Gastrocnemius medialis (tissue), 4 donors: ENCODE measurements at regions not wholly inside any gene's neighbourhood (a gene's known extent, or its start where the extent isn't known, plus 50 kb on each side); places are given as distances from the start of the nearest gene placed in this dataset.

Experiments
- ATAC-seq, 2 donors: fragments of 150-250 bp; one replicate each; pipeline ENCODE4 v1.9.1; 2016
- DNase-seq, 2 donors: peaks; one replicate each; pipeline ENCODE4 v3.0.0-alpha.2; 2019
- H3K27ac ChIP-seq, 4 donors: fragments of 200-600 bp; sonication (generic); 1 replicate in 1 of 4; 2 replicates in 3 of 4; pipeline ENCODE4 v1.5.1; 2016 to 2018; ENCODE audit warnings: mild to moderate bottlenecking in 2 of 4, moderate library complexity in 1 of 4
- H3K27me3 ChIP-seq, 3 donors: fragments of 200-600 bp; sonication (generic) in 2 of 3; 1 replicate in 1 of 3; 2 replicates in 2 of 3; pipeline versions ENCODE4 v1.5.1 to v1.6.0; 2016 to 2019; ENCODE audit warnings: mild to moderate bottlenecking in 1 of 3, moderate library complexity in 1 of 3
- H3K36me3 ChIP-seq, 2 donors: fragments of 200-600 bp; sonication (generic) in 1 of 2; one replicate each; pipeline ENCODE4 v1.5.1; 2017 to 2018
- H3K4me1 ChIP-seq, 2 donors: fragments of 200-600 bp; sonication (generic) in 1 of 2; one replicate each; pipeline ENCODE4 v1.5.1; 2016 to 2017; ENCODE audit warnings: mild to moderate bottlenecking in 2 of 2
- H3K4me3 ChIP-seq, 4 donors: fragments of 200-600 bp; sonication (generic) in 3 of 4; 1 replicate in 1 of 4; 2 replicates in 3 of 4; pipeline ENCODE4 v1.5.1; 2016 to 2019; ENCODE audit warnings: mild to moderate bottlenecking in 2 of 4
- H3K9me3 ChIP-seq, 3 donors: fragments of 200-600 bp; sonication (generic) in 2 of 3; 1 replicate in 1 of 3; 2 replicates in 2 of 3; pipeline ENCODE4 v1.5.1; 2016 to 2019
- CTCF ChIP-seq, 5 experiments: fragments of 450-650 bp in 3 of 5; fragments of 200-600 bp in 2 of 5; sonication (generic) in 2 of 5; IDR thresholded peaks in 4 of 5; conservative IDR thresholded peaks in 1 of 5; 1 replicate in 4 of 5; 2 replicates in 1 of 5; pipeline ENCODE4 v1.5.1; 2016 to 2019; ENCODE audit warnings: antibody characterized with exemption in 5 of 5, mild to moderate bottlenecking in 3 of 5, moderate library complexity in 3 of 5
- POLR2A ChIP-seq, 2 donors: fragments of 450-650 bp; IDR thresholded peaks; one replicate each; pipeline ENCODE4 v1.6.1; 2017; ENCODE audit warnings: antibody characterized with exemption in 2 of 2, mild to moderate bottlenecking in 2 of 2, moderate library complexity in 2 of 2
- in situ Hi-C, 4 donors: fragments of 200-750 bp; cut with MboI; loops; one replicate each; pipeline versions ENCODE4 v1.15.0 to v1.8.0; 2017; ENCODE audit warnings: low sequenced_read_pairs in 4 of 4
- intact Hi-C: fragments of 100-400 bp; cut with DNase I; formaldehyde crosslinking; loops from one replicate; pipeline ENCODE4 v1.15.1; 2023; ENCODE audit warnings: low total_unique reads

GRCh38 chr5:88659529-88660263 lies 223.3 kb downstream of the MEF2C start:
- ATAC-seq: no peak
- H3K4me1 ChIP-seq: peaks cover 7 to 8% of the 10 kb centered on the region in 2 donors
- no peak for TF ChIP-seq POLR2A (IDR thresholded peaks at IDR 0.05)
- no peak for TF ChIP-seq CTCF (IDR thresholded peaks at IDR 0.05 in 4 of 5, conservative IDR thresholded peaks at IDR 0.05 in 1 of 5)
- DNase-seq: no peak
- peaks cover 85 to 97% (median 90%) of the 10 kb centered on the region in 3 donors for H3K27me3 ChIP-seq
- no peak overlapping the region for H3K27ac ChIP-seq
- no peaks in the 10 kb centered on the region for H3K9me3 ChIP-seq
- no peak overlapping the region for H3K4me3 ChIP-seq
- in situ Hi-C loops: no loop called here
- H3K36me3 ChIP-seq: no peaks in the 10 kb centered on the region
- intact Hi-C loops: loop anchor here (5.0 to 10.0 kb wide), 2 partner anchors 517 to 755 kb away; no protein-coding TSS in a partner anchor

GRCh38 chr5:88658886-88659285 lies 224.1 kb downstream of the MEF2C start:
- Histone ChIP-seq H3K4me1 (peaks cover 7 to 8% of the 10 kb centered on the region in 2 donors), H3K27ac (no peak overlapping the region), H3K4me3 (no peak overlapping the region), H3K9me3 (no peaks in the 10 kb centered on the region), H3K36me3 (no peaks in the 10 kb centered on the region), H3K27me3 (peaks cover 77 to 90% (median 88%) of the 10 kb centered on the region in 3 donors)
- DNase-seq (no peak), ATAC-seq (no peak)
- TF ChIP-seq POLR2A (IDR thresholded peaks at IDR 0.05): no peak
- TF ChIP-seq CTCF (IDR thresholded peaks at IDR 0.05 in 4 of 5, conservative IDR thresholded peaks at IDR 0.05 in 1 of 5): no peak
- in situ Hi-C loops (no loop called here), intact Hi-C loops (no loop called here)

GRCh38 chr5:88657906-88658775 lies 224.8 kb downstream of the MEF2C start:
- no peak for ATAC-seq
- Histone ChIP-seq H3K9me3 (no peaks in the 10 kb centered on the region), H3K27me3 (peaks cover 76 to 88% (median 81%) of the 10 kb centered on the region in 3 donors), H3K4me1 (peaks cover 7 to 8% of the 10 kb centered on the region in 2 donors), H3K36me3 (no peaks in the 10 kb centered on the region), H3K27ac (no peak overlapping the region), H3K4me3 (no peak overlapping the region)
- in situ Hi-C loops: no loop called here
- no peak for DNase-seq
- no peak for TF ChIP-seq POLR2A (IDR thresholded peaks at IDR 0.05)
- no peak for TF ChIP-seq CTCF (IDR thresholded peaks at IDR 0.05 in 4 of 5, conservative IDR thresholded peaks at IDR 0.05 in 1 of 5)
- intact Hi-C loops: no loop called here

- Histone ChIP-seq H3K9me3 (no peaks in the 10 kb centered on the region), H3K36me3 (no peaks in the 10 kb centered on the region), H3K27me3 (peaks cover 67 to 86% (median 71%) of the 10 kb centered on the region in 3 donors), H3K4me1 (peaks cover 7 to 8% of the 10 kb centered on the region in 2 donors), H3K27ac (no peak overlapping the region), H3K4me3 (no peak overlapping the region)
- no peak for TF ChIP-seq POLR2A (IDR thresholded peaks at IDR 0.05)
- TF ChIP-seq CTCF (IDR thresholded peaks at IDR 0.05 in 4 of 5, conservative IDR thresholded peaks at IDR 0.05 in 1 of 5): no peak
- no peak for ATAC-seq
- DNase-seq: no peak
- in situ Hi-C loops: no loop called here
- intact Hi-C loops: no loop called here
These were observed 225.8 kb downstream of the MEF2C start for GRCh38 chr5:88657136-88657535.
